T-cell (primary cell): ENCODE measurements at regions not wholly inside any gene's neighbourhood (a gene's known extent, or its start where the extent isn't known, plus 50 kb on each side); places are given as distances from the start of the nearest gene placed in this dataset.
"Not testable (repeated sequence)": the region's sequence is repeated elsewhere in the genome, so short reads cannot be mapped to it uniquely, and the experiment has no call there.

Experiments
- ATAC-seq, 4 experiments: fragments of 200-7000 bp in 3 of 4; fragments of 150-1000 bp in 1 of 4; cut with Tn5 transposase; replicated peaks in 1 of 4; 1 replicate in 3 of 4; 2 replicates in 1 of 4; pipeline ENCODE4 v1.10.0; 2021; ENCODE audit warnings: moderate library complexity in 3 of 4, mild to moderate bottlenecking in 2 of 4, moderate number of reproducible peaks in 1 of 4
- CTCF ChIA-PET, 2 donors: fragments of 300-600 bp; sonication (Branson Sonifier 250); formaldehyde crosslinking; loops; one replicate each; lab custom pipeline; 2022; ENCODE audit warnings: antibody characterized with exemption in 2 of 2; lab: Charles Lee
- POLR2A ChIA-PET, 2 donors: fragments of 300-600 bp; sonication (Branson Sonifier 250); formaldehyde crosslinking; loops; one replicate each; lab custom pipeline; 2022; ENCODE audit warnings: antibody characterized with exemption in 2 of 2; lab: Charles Lee
- DNase-seq, 35 experiments: peaks; one replicate each; pipeline versions ENCODE4 v3.0.0 to v3.0.0-alpha.2; 2013 to 2023
- H3K27ac ChIP-seq: one replicate; pipeline ENCODE4 v1.5.1; 2013; ENCODE audit warnings: low read length
- H3K27me3 ChIP-seq, 2 experiments: replicated peaks in 1 of 2; 1 replicate in 1 of 2; 2 replicates in 1 of 2; pipeline versions ENCODE4 v1.6.1 to v1.7.0; 2013; ENCODE audit warnings: low read length in 1 of 2, mixed read lengths in 1 of 2; ENCODE audit not compliant: control insufficient read depth in 2 of 2, insufficient read depth in 2 of 2; ENCODE audit errors: extremely low read depth in 1 of 2
- H3K36me3 ChIP-seq, 2 donors: 1 replicate in 1 of 2; 2 replicates in 1 of 2; pipeline versions ENCODE4 v1.6.1 to v1.7.0; 2013; ENCODE audit warnings: low read length in 1 of 2; ENCODE audit not compliant: control insufficient read depth in 2 of 2, insufficient read depth in 1 of 2; ENCODE audit errors: extremely low read depth in 1 of 2
- H3K4me1 ChIP-seq, 2 experiments: 1 replicate in 1 of 2; 2 replicates in 1 of 2; pipeline versions ENCODE4 v1.6.1 to v1.7.0; 2013; ENCODE audit warnings: low read length in 2 of 2, mixed read lengths in 1 of 2; ENCODE audit not compliant: insufficient read depth in 2 of 2, control insufficient read depth in 1 of 2; ENCODE audit errors: extremely low read depth in 1 of 2
- H3K4me3 ChIP-seq, 2 donors: 1 replicate in 1 of 2; 2 replicates in 1 of 2; pipeline versions ENCODE4 v1.5.1 to v1.7.0; 2013; ENCODE audit warnings: mild to moderate bottlenecking in 2 of 2, low read length in 1 of 2, moderate library complexity in 1 of 2; ENCODE audit not compliant: control insufficient read depth in 1 of 2; ENCODE audit errors: extremely low read depth in 1 of 2
- H3K9me3 ChIP-seq: 2 replicates; pipeline ENCODE4 v1.7.0; 2013
- H3K27ac Mint-ChIP-seq, 2 donors: one replicate each; pipeline ENCODE4 v1.8.0; 2020 to 2021; ENCODE audit warnings: mild to moderate bottlenecking in 2 of 2, mixed read lengths in 2 of 2
- H3K27me3 Mint-ChIP-seq, 2 donors: one replicate each; pipeline ENCODE4 v1.8.0; 2021 to 2022; ENCODE audit warnings: mixed read lengths in 2 of 2
- H3K36me3 Mint-ChIP-seq: one replicate; pipeline ENCODE4 v1.8.0; 2021; ENCODE audit warnings: mixed read lengths
- H3K4me1 Mint-ChIP-seq, 3 donors: one replicate each; pipeline ENCODE4 v1.8.0; 2020 to 2022; ENCODE audit warnings: mixed read lengths in 3 of 3, mild to moderate bottlenecking in 1 of 3
- H3K4me3 Mint-ChIP-seq, 3 donors: one replicate each; pipeline ENCODE4 v1.8.0; 2020 to 2022; ENCODE audit warnings: mild to moderate bottlenecking in 3 of 3, mixed read lengths in 3 of 3, moderate library complexity in 3 of 3
- H3K9me3 Mint-ChIP-seq, 3 donors: one replicate each; pipeline ENCODE4 v1.8.0; 2020 to 2022; ENCODE audit warnings: mixed read lengths in 3 of 3
- WGBS: methylation state at CpG from one replicate; pipeline ENCODE4 v1.1.5; 2013; ENCODE audit warnings: missing lambda C conversion rate; ENCODE audit not compliant: insufficient coverage; 5-methylcytosine and 5-hydroxymethylcytosine counted together

DNA sequence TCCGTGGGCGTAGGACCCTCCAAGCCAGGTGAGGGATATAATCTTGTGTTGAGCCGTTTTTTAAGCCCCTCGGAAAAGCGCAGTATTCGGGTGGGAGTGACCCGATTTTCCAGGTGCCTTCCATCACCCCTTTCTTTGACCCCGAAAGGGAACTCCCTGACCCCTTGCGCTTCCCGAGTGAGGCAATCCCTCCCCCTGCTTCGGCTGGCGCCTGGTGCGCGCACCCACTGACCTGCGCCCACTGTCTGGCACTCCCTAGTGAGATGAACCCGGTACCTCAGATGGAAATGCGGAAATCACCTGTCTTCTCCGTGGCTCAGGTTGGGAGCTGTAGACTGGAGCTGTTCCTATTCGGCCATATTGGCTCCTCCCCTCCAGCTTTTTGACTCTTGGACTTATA, 1365.0 kb downstream of the GRIK2 start:
- H3K36me3 ChIP-seq, H3K9me3 ChIP-seq, POLR2A ChIA-PET, H3K27me3 ChIP-seq, CTCF ChIA-PET, DNase-seq, H3K4me3 ChIP-seq, H3K27ac Mint-ChIP-seq, H3K4me1 Mint-ChIP-seq, H3K27ac ChIP-seq, H3K4me3 Mint-ChIP-seq, H3K27me3 Mint-ChIP-seq, H3K4me1 ChIP-seq, H3K36me3 Mint-ChIP-seq, H3K9me3 Mint-ChIP-seq, ATAC-seq: not testable (repeated sequence)
- 94% methylated on average over 16 of the region's 19 CpGs for WGBS

- WGBS = 100% methylated on average over 1 of the region's 2 CpGs
- CTCF ChIA-PET = no interaction called here
- DNase-seq (no peak), ATAC-seq (no peak)
- Histone ChIP-seq H3K27me3 (no peaks in the 10 kb centered on the region), H3K9me3 (no peaks in the 10 kb centered on the region), H3K4me1 (no peaks in the 10 kb centered on the region), H3K27ac (no peak overlapping the region), H3K4me3 (no peak overlapping the region), H3K36me3 (no peaks in the 10 kb centered on the region)
- Mint-ChIP-seq H3K9me3 (peaks cover 0 to 5% (median 3%) of the 10 kb centered on the region in 3 donors), H3K36me3 (no peaks in the 10 kb centered on the region), H3K4me3 (no peak overlapping the region), H3K27me3 (no peaks in the 10 kb centered on the region), H3K27ac (no peak overlapping the region), H3K4me1 (no peaks in the 10 kb centered on the region)
- POLR2A ChIA-PET = interaction anchor here in 1 of 2 donors (0.6 to 0.7 kb wide), 2 partner anchors 17 to 66 kb away, joined by 5 read pairs; no protein-coding TSS in a partner anchor
These were observed 1355.9 kb downstream of the GRIK2 start for GRCh38 chr6:102749210-102749971.

DNA sequence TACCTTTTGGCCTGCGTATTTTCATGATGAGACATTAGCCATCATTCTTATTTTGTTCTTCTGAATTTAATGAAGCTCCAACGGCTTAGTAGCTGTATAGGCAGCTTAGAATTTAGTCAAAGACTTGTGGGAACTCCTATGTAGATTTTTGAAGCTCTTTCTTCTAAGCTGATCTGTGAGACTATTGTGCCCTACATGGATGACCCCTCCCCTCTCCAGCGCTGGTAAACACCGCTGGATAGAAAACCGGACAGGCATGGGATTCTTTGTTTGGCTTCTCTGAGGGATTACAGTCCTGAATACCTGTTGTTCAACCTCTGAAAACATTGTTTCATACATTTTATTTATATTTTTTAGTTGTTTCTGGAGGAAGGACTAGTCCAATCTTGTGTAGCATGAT, 1353.4 kb downstream of the GRIK2 start:
- Histone ChIP-seq H3K9me3 (no peaks in the 10 kb centered on the region), H3K27ac (no peak overlapping the region), H3K4me1 (no peaks in the 10 kb centered on the region), H3K4me3 (no peak overlapping the region), H3K27me3 (no peaks in the 10 kb centered on the region), H3K36me3 (no peaks in the 10 kb centered on the region)
- no peak for DNase-seq
- no peaks in the 10 kb centered on the region for H3K4me1 Mint-ChIP-seq
- H3K4me3 Mint-ChIP-seq = no peak overlapping the region
- H3K36me3 Mint-ChIP-seq = no peaks in the 10 kb centered on the region
- POLR2A ChIA-PET = no interaction called here
- 33% methylated on average over 1 of the region's 5 CpGs for WGBS
- ATAC-seq = no peak
- peaks cover 0 to 3% (median 3%) of the 10 kb centered on the region in 3 donors for H3K9me3 Mint-ChIP-seq
- CTCF ChIA-PET = no interaction called here
- no peak overlapping the region for H3K27ac Mint-ChIP-seq
- no peaks in the 10 kb centered on the region for H3K27me3 Mint-ChIP-seq

DNA sequence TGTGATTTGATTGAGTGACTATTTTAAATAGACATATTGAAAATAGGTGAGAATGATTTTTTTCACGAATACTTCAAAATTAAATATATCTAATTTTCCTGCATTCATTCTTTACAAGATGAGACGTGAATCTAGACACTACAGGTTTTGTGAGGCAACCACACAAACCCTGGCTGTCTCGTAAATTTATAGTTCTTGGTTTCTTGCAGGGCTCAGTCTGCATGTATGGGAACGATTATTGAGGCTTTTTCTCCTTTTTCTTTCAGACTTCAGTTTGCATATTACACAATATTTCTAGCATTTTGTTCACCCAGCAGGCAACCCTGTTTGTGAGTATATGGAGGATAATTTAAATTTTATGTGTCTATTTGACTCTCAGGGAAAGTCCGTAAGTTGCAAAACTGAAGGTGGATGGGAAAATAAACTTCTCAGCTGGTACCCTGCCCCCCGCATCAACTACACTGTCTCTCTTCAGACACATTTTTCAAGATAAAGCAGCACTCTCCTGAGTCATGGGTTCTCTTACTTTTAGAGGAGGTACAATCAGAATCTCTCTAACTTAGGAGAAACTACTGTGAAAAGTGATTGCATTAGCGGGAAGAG, 1349.3 kb downstream of the GRIK2 start:
- no peaks in the 10 kb centered on the region for H3K27me3 ChIP-seq
- Mint-ChIP-seq H3K27me3 (no peaks in the 10 kb centered on the region), H3K4me3 (no peak overlapping the region), H3K9me3 (peaks cover under 1 to 3% (median under 1%) of the 10 kb centered on the region in 3 donors), H3K36me3 (no peaks in the 10 kb centered on the region), H3K27ac (no peak overlapping the region), H3K4me1 (no peaks in the 10 kb centered on the region)
- H3K9me3 ChIP-seq = no peaks in the 10 kb centered on the region
- ATAC-seq = no peak
- no CpG with 5 or more reads among the region's 7 CpGs for WGBS
- H3K27ac ChIP-seq = no peak overlapping the region
- ChIA-PET POLR2A (no interaction called here), CTCF (no interaction called here)
- H3K36me3 ChIP-seq = no peaks in the 10 kb centered on the region
- H3K4me3 ChIP-seq = no peak overlapping the region
- no peak for DNase-seq
- H3K4me1 ChIP-seq = no peaks in the 10 kb centered on the region

- H3K9me3 ChIP-seq = no peaks in the 10 kb centered on the region
- no peak overlapping the region for H3K27ac Mint-ChIP-seq
- ChIA-PET POLR2A (no interaction called here), CTCF (no interaction called here)
- H3K27ac ChIP-seq = no peak overlapping the region
- WGBS = 39% methylated on average over 3 of the region's 4 CpGs
- no peak overlapping the region for H3K4me3 ChIP-seq
- DNase-seq (no peak), ATAC-seq (no peak)
- H3K27me3 Mint-ChIP-seq = no peaks in the 10 kb centered on the region
- H3K9me3 Mint-ChIP-seq = peaks cover 0 to 3% (median 0%) of the 10 kb centered on the region in 3 donors
- H3K4me3 Mint-ChIP-seq = no peak overlapping the region
- no peaks in the 10 kb centered on the region for H3K36me3 Mint-ChIP-seq
- no peaks in the 10 kb centered on the region for H3K27me3 ChIP-seq
- no peaks in the 10 kb centered on the region for H3K4me1 ChIP-seq
- no peaks in the 10 kb centered on the region for H3K36me3 ChIP-seq
- H3K4me1 Mint-ChIP-seq = no peaks in the 10 kb centered on the region
These were observed 1348.5 kb downstream of the GRIK2 start for GRCh38 chr6:102742028-102742427.

DNA sequence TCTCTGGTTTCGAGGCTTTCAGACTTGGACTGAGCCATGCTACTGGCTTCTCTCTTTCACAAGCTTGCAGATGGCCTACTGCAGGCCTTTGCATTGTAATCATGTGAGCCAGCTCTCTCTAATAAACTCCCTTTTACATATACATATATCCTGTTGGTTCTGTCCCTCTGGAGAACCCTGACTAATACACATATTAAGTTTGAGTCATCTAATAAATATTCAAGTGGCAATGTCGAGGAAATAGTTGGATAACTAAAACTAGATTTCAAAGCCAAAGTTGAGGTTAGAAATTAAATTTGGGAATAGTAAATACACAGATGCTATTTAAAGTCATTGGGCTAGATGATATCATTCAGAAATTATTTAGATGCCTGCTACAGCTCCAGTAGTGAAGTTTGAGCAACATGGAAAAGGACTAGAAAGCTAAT, 1343.4 kb downstream of the GRIK2 start:
- Histone ChIP-seq H3K36me3 (no peaks in the 10 kb centered on the region), H3K4me3 (no peak overlapping the region), H3K27ac (no peak overlapping the region), H3K9me3 (no peaks in the 10 kb centered on the region), H3K27me3 (no peaks in the 10 kb centered on the region), H3K4me1 (no peaks in the 10 kb centered on the region)
- WGBS = 92% methylated on average over 1 of the region's 2 CpGs
- ChIA-PET POLR2A (no interaction called here), CTCF (no interaction called here)
- no peak overlapping the region for H3K27ac Mint-ChIP-seq
- H3K9me3 Mint-ChIP-seq = peaks cover 0 to 5% (median 3%) of the 10 kb centered on the region in 3 donors
- H3K27me3 Mint-ChIP-seq = no peaks in the 10 kb centered on the region
- no peaks in the 10 kb centered on the region for H3K4me1 Mint-ChIP-seq
- H3K36me3 Mint-ChIP-seq = no peaks in the 10 kb centered on the region
- H3K4me3 Mint-ChIP-seq = no peak overlapping the region
- DNase-seq (no peak), ATAC-seq (no peak)
